OCI-LY3 (cell line): ENCODE measurements at regions not wholly inside any gene's neighbourhood (a gene's known extent, or its start where the extent isn't known, plus 50 kb on each side); places are given as distances from the start of the nearest gene placed in this dataset.

Experiments
- H2AFZ ChIP-seq: fragments of 200-600, 300-600 bp; shearing (Covaris generic); 2 replicates; pipeline ENCODE4 v1.6.0; 2014; ENCODE audit warnings: antibody characterized with exemption, low read depth, low read length
- H3K27ac ChIP-seq: fragments of 200-600, 300-600 bp; sonication (generic); 2 replicates; pipeline ENCODE4 v1.5.1; 2014; ENCODE audit warnings: mild to moderate bottlenecking, low read length, moderate library complexity, mixed read lengths
- H3K27me3 ChIP-seq: fragments of 200-600, 300-600 bp; sonication (generic); 2 replicates; pipeline ENCODE4 v1.6.1; 2014; ENCODE audit warnings: low read depth, low read length, mixed read lengths
- H3K36me3 ChIP-seq: fragments of 200-600, 300-600 bp; sonication (generic); replicated peaks from 2 replicates; pipeline ENCODE3; 2014; ENCODE audit warnings: low read depth, low read length, mixed read lengths
- H3K4me1 ChIP-seq: fragments of 300-600, 200-600 bp; sonication (generic); 2 replicates; pipeline ENCODE4 v1.6.1; 2014; ENCODE audit warnings: low read length, mixed read lengths
- H3K4me2 ChIP-seq: fragments of 200-600, 300-600 bp; sonication (generic); 2 replicates; pipeline ENCODE4 v1.6.1; 2014; ENCODE audit warnings: low read length, mixed read lengths
- H3K4me3 ChIP-seq: fragments of 300-600, 200-600 bp; sonication (generic); 2 replicates; pipeline ENCODE4 v1.5.1; 2014; ENCODE audit warnings: antibody characterized with exemption, mild to moderate bottlenecking, low read length, moderate library complexity
- H3K79me2 ChIP-seq: fragments of 300-600, 200-600 bp; shearing (Covaris generic); 2 replicates; pipeline ENCODE4 v1.6.1; 2014; ENCODE audit warnings: mild to moderate bottlenecking, low read length, mixed read lengths
- H3K9ac ChIP-seq: fragments of 300-600, 200-600 bp; shearing (Covaris generic); 2 replicates; pipeline ENCODE4 v1.6.0; 2014; ENCODE audit warnings: mild to moderate bottlenecking, low read length, moderate library complexity
- H3K9me3 ChIP-seq: fragments of 200-600, 300-600 bp; shearing (Covaris generic); 2 replicates; pipeline ENCODE4 v1.6.1; 2014; ENCODE audit warnings: low read length, mixed read lengths; ENCODE audit not compliant: insufficient read depth
- H4K20me1 ChIP-seq: fragments of 200-600, 300-600 bp; sonication (generic); 2 replicates; pipeline ENCODE4 v1.6.1; 2016; ENCODE audit warnings: low read length, mixed read lengths; ENCODE audit not compliant: insufficient read depth
- CTCF ChIP-seq: fragments of 200-600, 300-600 bp; sonication (generic); IDR thresholded peaks from 2 replicates; pipeline ENCODE4 v1.5.1; 2014; ENCODE audit warnings: antibody characterized with exemption, low read length, low read depth
- EZH2phosphoT487 ChIP-seq: fragments of 200-600 bp; shearing (Covaris generic); IDR thresholded peaks from 2 replicates; pipeline ENCODE4 v1.6.1; 2018; ENCODE audit warnings: antibody characterized with exemption, mixed run types, low read depth

GRCh38 chr10:71136036-71136721 lies 76.2 kb upstream of the UNC5B start:
- no peak overlapping the region for H2AFZ ChIP-seq
- TF ChIP-seq EZH2phosphoT487 (no peak), CTCF (no peak)
- no peaks in the 10 kb centered on the region for H3K4me1 ChIP-seq
- no peak overlapping the region for H3K4me3 ChIP-seq
- no peaks in the 10 kb centered on the region for H3K36me3 ChIP-seq
- no peaks in the 10 kb centered on the region for H3K27me3 ChIP-seq
- H4K20me1 ChIP-seq = no peaks in the 10 kb centered on the region
- H3K9ac ChIP-seq = no peak overlapping the region
- no peak overlapping the region for H3K4me2 ChIP-seq
- H3K9me3 ChIP-seq = no peaks in the 10 kb centered on the region
- H3K27ac ChIP-seq = no peak overlapping the region
- no peaks in the 10 kb centered on the region for H3K79me2 ChIP-seq

GRCh38 chr10:71137701-71138100 lies 74.7 kb upstream of the UNC5B start:
- no peak for TF ChIP-seq EZH2phosphoT487
- no peak for TF ChIP-seq CTCF
- no peak overlapping the region for H2AFZ ChIP-seq

GRCh38 chr10:71138166-71138830 lies 74.1 kb upstream of the UNC5B start:
- Histone ChIP-seq H3K9ac (no peak overlapping the region), H3K36me3 (no peaks in the 10 kb centered on the region)
- TF ChIP-seq CTCF (no peak), EZH2phosphoT487 (no peak)

More at GRCh38 chr10:71137701-71138100, 74.7 kb upstream of the UNC5B start:
- no peaks in the 10 kb centered on the region for H3K79me2 ChIP-seq
- H4K20me1 ChIP-seq = no peaks in the 10 kb centered on the region
- H3K27ac ChIP-seq = no peak overlapping the region
- no peaks in the 10 kb centered on the region for H3K4me1 ChIP-seq
- no peak overlapping the region for H3K4me2 ChIP-seq
- no peaks in the 10 kb centered on the region for H3K27me3 ChIP-seq
- H3K36me3 ChIP-seq = no peaks in the 10 kb centered on the region
- H3K9me3 ChIP-seq = no peaks in the 10 kb centered on the region
- H3K9ac ChIP-seq = no peak overlapping the region
- no peak overlapping the region for H3K4me3 ChIP-seq

GRCh38 chr10:71141528-71141927 lies 70.8 kb upstream of the UNC5B start:
- no peak overlapping the region for H3K27ac ChIP-seq
- no peak overlapping the region for H3K9ac ChIP-seq
- H3K79me2 ChIP-seq = no peaks in the 10 kb centered on the region
- no peak overlapping the region for H3K4me3 ChIP-seq
- no peak overlapping the region for H3K4me2 ChIP-seq
- H3K36me3 ChIP-seq = no peaks in the 10 kb centered on the region
- no peaks in the 10 kb centered on the region for H3K9me3 ChIP-seq
- H2AFZ ChIP-seq = no peak overlapping the region
- no peaks in the 10 kb centered on the region for H4K20me1 ChIP-seq
- H3K4me1 ChIP-seq = no peaks in the 10 kb centered on the region
- TF ChIP-seq CTCF (no peak), EZH2phosphoT487 (no peak)
- H3K27me3 ChIP-seq = no peaks in the 10 kb centered on the region

More at GRCh38 chr10:71138166-71138830, 74.1 kb upstream of the UNC5B start:
- H3K4me2 ChIP-seq = no peak overlapping the region
- H3K9me3 ChIP-seq = no peaks in the 10 kb centered on the region
- no peaks in the 10 kb centered on the region for H3K4me1 ChIP-seq
- H3K27me3 ChIP-seq = no peaks in the 10 kb centered on the region
- no peaks in the 10 kb centered on the region for H3K79me2 ChIP-seq
- H2AFZ ChIP-seq = no peak overlapping the region
- no peaks in the 10 kb centered on the region for H4K20me1 ChIP-seq
- H3K4me3 ChIP-seq = no peak overlapping the region
- no peak overlapping the region for H3K27ac ChIP-seq
